ENCODE measurements at regions not wholly inside any gene's neighbourhood (a gene's known extent, or its start where the extent isn't known, plus 50 kb on each side); places are given as distances from the start of the nearest gene placed in this dataset.
"Not testable (repeated sequence)": the region's sequence is repeated elsewhere in the genome, so short reads cannot be mapped to it uniquely, and the experiment has no call there.

DNA sequence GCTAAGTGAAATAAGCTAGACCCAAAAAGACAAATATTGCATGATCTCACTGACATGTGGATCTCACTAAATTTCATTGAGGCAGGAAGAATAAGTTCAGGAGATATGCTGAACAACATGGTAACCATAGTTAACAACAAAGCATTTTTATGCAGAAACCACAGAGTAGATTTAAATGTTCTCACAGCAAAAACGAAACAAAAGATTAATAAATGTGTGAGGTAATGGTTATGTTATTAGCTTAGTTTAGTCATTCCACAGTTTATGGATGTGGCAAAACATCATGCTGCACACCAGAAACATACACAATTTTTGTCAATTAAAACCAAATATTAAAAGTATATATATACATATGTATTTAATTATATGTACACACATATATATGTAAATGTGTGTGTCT lies 765.8 kb downstream of the SLITRK5 start:
- DNase-seq = no peak

- DNase-seq = no peak
Measured at GRCh38 chr13:88450515-88450914, 779.3 kb downstream of the SLITRK5 start.

DNA sequence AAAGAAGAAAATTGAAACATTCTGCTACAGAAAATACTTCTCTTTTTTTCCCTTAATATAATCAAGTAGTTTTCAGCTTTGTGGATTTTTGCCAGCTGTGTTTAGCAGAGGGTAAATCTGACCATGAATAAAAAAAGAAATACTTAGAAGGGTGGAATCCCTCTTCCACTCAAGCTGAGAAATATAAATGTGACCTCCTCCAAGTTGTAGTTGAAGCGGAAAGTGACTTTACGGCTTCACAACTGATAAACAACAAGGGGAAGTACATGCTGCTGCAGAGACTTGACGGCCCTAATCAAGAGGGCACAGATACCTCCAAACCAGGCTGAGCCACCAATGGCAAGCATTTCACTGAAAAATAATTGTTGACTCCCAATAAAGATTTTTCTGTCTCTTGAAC lies 785.0 kb downstream of the SLITRK5 start:
- no peak for DNase-seq

DNA sequence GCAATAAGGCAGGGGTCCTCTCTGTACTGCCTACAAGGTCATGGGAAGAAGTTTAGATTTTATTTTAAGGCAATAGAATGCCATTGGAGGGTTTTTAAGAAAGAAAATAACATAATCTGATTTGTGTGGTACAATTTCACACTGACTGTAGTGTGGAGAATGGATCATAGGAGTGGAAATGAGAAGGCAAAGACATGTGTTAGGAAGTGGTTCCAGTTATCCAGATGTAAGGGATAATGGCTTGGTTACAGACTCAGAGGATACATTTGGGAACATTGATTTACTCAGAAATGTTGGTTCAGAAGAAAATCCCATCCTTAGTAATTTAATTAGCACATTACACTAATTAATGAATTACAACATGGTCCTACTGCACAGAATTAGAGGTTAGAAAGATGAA lies 788.2 kb downstream of the SLITRK5 start:
- DNase-seq = no peak

GRCh38 chr13:88461272-88462009 lies 790.3 kb downstream of the SLITRK5 start:
- DNase-seq = no peak

GRCh38 chr13:88464851-88465250 lies 793.7 kb downstream of the SLITRK5 start:
- DNase-seq = no peak

DNA sequence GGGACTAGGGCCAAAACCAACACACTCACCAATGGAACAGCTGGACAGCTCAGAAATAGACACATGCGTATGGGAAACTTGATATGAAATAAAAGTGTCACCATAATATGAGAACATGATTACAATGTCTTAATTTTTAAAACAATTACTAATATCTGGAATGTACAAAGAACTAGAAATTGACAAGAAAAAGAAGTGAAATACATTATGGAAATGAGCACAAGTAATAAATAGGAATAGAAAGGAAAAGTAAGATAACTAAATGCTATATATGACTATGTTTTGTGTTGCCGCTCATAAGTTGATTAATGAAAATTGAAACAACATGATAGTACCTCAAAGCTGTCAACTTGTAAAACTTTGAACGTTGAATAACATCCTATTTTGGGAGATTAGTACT lies 801.1 kb downstream of the SLITRK5 start:
- no peak for DNase-seq

GRCh38 chr13:88483202-88483601 lies 812.0 kb downstream of the SLITRK5 start:
- no peak for DNase-seq

GRCh38 chr13:88507909-88508308 lies 836.7 kb downstream of the SLITRK5 start:
- no peak for DNase-seq

DNA sequence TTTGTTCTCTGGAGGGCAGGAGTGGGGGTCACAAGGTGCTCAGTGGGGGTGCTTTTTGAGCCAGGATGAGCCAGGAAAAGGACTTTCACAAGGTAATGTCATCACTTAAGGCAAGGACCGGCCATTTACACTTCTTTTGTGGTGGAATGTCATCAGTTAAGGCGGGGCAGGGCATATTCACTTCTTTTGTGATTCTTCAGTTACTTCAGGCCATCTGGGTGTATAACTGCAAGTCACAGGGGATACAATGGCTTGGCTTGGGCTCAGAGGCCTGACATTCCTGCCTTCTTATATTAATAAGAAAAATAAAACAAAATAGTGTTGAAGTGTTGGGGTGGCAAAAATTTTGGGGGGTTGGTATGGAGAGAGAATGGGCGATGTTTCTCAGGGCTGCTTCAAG lies 841.8 kb downstream of the SLITRK5 start:
- DNase-seq = not testable (repeated sequence)

DNA sequence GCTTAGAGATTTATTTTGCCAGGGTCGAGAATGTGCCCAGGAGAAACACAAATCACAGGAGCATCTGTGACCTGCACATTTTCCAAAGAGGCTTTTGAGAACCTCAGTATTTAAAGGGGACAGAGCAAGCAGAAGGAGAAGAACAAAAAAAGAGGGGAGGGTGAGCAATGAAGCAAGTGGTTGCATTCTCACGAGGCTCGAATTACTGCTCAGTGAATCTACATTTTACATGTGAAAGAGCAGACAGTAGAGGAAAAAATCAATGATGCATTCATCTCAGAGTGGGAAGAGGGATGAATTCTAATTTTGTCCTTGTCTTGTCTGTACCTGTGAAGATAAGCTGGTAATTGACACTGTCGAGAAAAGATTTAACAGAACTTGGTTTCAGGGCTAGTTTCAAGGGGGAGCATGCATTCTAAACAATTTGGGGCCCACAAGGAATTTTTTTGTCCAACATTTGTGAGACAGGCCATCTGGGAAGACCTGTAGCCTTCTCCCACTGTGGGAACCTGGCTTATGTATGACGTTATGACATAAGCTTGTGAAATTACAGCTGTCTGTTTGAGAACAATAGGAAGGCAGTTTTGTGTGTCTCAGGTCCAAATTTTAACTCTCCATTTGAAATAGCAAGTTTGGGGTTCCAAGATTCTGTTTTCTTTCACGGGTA lies 855.1 kb downstream of the SLITRK5 start:
- DNase-seq = no peak

GRCh38 chr13:88526853-88527215 lies 855.7 kb downstream of the SLITRK5 start:
- DNase-seq = no peak

DNA sequence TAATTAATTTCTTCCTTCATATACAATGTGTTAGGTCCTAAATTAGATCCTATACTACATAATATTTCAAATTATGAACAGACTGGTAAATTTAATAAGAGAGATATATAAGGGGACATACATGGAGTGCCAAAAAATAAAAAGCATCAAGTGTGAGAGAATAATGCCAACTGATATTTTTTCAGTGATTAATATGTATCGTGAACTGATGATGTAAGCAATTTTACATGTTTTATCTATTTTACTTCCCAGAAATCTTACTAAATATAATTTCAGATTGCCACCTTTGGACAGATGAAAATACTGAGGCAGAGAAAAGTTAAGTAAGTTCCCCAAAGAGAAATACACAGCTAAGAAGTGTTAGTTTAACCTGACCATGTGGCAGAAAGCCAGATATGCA lies 870.8 kb downstream of the SLITRK5 start:
- DNase-seq = no peak

DNA sequence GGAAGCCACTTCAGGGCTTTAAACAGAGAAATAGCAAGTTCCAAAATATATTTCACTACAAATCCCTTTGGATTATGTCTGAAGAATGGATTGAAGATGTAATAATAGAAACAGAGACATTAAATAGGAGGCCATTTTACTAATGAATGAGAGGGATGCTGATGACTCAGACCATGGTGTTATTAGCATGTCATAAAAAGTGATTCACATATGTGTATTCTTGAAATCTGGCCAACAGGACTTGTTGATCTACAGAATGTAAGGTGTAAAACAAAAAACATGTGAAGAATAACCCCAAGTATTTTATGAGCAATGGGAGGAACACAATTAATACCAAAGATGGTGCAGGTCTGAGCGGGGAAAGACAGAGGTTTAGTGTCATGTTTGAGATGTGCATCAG lies 873.7 kb downstream of the SLITRK5 start:
- DNase-seq = no peak

DNA sequence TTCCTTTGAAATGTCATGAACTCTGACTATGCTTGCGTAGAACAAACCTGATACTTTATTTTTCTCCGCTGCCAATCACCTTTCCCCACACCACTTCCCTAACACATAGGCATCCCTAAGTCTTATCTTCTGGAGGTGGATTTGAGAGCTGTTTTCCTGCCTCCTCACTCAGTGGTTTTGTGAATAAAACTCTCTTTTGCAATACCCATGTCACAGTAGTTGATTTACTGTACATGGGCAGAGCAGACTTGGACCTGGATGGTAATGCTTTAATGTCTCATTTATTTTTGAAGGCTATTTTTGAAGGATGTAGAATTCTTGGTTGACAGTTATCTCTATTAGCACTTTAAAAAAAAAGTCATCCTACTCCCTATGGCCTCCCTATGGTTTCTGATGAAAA lies 881.8 kb downstream of the SLITRK5 start:
- DNase-seq = no peak

GRCh38 chr13:88565566-88565965 lies 894.4 kb downstream of the SLITRK5 start:
- DNase-seq = no peak

GRCh38 chr13:88585861-88586260 lies 914.7 kb downstream of the SLITRK5 start:
- no peak for DNase-seq

DNA sequence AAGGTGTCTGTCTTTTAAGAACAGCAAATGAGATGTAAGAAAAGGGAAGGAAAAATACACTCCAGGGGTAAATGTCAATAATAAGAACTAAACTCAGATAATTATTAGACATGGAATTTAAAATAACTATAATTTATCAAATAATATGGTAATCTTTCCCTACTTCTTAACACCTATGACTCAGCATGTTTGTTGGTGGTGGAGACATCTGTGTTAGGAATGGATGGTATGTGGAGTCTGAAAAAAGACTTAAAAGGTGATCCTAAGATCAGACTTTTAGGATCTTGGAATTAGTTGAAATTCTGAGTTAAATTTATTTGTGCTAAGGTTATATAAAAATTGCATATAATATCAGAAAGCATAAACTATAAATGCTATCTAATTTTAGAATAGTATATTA lies 915.1 kb downstream of the SLITRK5 start:
- no peak for DNase-seq

DNA sequence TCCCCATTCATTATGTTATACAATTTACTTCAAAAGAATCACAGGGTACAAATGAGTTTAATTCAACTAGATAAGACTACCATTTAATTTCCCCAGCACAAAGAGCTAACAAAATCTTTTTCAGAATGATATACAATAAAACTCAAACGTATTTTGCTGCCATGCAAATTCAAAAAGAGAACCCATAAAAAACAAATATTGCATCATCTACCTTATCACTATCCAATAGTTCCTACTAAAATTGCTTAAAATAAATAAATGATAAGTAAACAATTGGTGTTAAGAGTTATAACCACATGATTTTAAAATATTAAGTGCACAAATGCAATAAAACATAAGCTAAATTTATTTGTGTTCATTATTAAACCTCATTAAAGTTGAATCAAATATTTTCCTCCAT lies 919.4 kb downstream of the SLITRK5 start:
- no peak for DNase-seq

DNA sequence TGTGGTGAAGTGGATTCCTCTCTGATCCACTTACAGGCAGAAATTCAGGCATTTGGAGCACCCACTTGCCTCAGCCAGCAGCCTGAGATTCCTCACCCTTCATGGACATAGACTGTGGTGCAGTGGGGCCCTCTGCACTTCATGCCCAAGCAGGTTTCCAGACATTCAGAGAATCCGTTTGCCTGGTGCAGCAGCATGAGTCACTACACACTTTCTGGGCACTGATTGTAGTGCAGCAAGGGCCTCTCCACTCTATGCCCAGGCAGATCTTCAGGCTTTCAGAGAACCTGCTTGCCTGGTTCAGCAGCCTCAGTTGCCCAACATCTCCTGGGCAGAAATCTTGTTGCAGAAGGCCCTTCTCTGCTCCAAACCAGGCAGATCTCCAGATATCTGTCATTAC lies 920.9 kb downstream of the SLITRK5 start:
- DNase-seq = no peak

DNA sequence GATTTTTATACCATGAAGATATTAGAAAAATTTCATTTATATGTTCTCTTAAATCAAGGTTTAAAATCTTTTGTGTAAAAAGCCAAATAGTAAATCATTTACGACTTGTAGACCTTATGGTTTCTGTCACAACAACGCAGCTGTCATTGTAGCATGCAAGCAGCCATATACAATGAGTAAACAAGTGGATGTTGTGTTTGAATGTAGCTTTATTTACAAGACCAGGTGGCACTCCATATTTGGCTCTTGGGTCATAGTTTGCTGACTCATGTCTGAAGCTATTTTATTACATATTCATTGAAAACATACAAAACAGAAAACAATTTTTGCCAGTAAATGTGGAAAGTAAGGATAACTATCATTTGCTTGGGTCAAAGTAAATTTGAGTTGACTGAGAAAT lies 930.8 kb downstream of the SLITRK5 start:
- DNase-seq = no peak

DNA sequence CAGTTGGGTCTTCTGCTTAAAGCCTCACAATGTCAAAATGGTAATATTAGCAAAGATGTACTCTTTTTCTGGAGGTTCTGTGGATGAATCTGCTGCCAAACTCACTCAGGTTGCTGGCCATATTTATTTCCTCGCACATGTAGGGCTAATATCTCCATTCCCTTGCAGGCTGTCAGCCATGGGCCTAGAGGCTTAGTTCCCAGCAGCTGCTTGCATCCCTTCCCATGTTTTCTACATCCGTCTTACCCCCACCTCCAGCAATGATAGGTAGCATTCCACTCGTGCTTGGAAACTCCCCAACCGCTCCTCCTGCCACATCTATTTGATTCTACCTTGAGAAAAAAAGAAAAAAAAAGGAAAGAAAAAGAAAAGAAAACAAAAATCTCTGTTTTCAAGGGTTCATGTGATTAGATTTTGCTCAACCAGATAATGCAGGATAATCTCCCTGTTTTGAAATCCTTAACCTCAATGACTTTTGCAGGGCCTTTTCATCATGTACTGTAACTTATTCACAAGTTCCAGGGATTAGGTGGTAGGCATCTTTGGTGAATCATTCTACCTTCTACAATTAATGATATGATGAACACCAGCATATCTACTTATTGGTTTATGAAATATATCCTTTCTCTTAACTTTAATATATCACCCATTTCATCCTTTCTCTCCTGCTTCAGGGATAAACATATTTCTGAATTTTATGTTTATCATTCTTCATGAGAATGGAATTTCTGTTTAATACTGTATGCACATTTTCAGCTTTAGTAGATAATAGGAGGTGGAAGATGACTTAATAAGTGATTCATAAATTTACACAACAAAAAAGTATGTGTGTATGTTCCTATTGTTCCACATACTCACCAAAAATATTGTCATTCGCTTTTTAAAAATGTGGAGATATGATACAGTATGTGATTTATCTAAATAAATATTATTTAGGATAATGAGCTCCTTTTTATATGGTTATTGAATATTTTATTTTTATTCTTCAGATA lies 931.9 kb downstream of the SLITRK5 start:
- no peak for DNase-seq

GRCh38 chr13:88617176-88617575 lies 946.0 kb downstream of the SLITRK5 start:
- no peak for DNase-seq

Measured in NCI-H1694 treated with DMSO at 0.1 percent for 48 hours (cell line).